ENCODE measurements at regions not wholly inside any gene's neighbourhood (a gene's known extent, or its start where the extent isn't known, plus 50 kb on each side); places are given as distances from the start of the nearest gene placed in this dataset.
"Not testable (repeated sequence)": the region's sequence is repeated elsewhere in the genome, so short reads cannot be mapped to it uniquely, and the experiment has no call there.

- TF ChIP-seq, protein P1, sequence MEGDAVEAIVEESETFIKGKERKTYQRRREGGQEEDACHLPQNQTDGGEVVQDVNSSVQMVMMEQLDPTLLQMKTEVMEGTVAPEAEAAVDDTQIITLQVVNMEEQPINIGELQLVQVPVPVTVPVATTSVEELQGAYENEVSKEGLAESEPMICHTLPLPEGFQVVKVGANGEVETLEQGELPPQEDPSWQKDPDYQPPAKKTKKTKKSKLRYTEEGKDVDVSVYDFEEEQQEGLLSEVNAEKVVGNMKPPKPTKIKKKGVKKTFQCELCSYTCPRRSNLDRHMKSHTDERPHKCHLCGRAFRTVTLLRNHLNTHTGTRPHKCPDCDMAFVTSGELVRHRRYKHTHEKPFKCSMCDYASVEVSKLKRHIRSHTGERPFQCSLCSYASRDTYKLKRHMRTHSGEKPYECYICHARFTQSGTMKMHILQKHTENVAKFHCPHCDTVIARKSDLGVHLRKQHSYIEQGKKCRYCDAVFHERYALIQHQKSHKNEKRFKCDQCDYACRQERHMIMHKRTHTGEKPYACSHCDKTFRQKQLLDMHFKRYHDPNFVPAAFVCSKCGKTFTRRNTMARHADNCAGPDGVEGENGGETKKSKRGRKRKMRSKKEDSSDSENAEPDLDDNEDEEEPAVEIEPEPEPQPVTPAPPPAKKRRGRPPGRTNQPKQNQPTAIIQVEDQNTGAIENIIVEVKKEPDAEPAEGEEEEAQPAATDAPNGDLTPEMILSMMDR (IDR thresholded peaks at IDR 0.05) = not testable (repeated sequence)
- TF ChIP-seq POLR2A (IDR thresholded peaks at IDR 0.05) = not testable (repeated sequence)
These were observed 117.9 kb upstream of the ZNF519 start for GRCh38 chr18:14250084-14250677.
